HG03064 (cell line): ENCODE measurements at regions not wholly inside any gene's neighbourhood (a gene's known extent, or its start where the extent isn't known, plus 50 kb on each side); places are given as distances from the start of the nearest gene placed in this dataset.
A peak's percentile ranks its signal among the peaks of the same experiment; 100 is the strongest.

ENCODE experiments used
- ATAC-seq: cut with Tn5 transposase; IDR thresholded peaks from one replicate; pipeline ENCODE4 v1.9.1; 2021; ENCODE audit warnings: low read depth; ENCODE audit not compliant: unreplicated experiment

GRCh38 chr5:85159395-85159794 lies 774.7 kb upstream of the EDIL3 start:
- no peak for ATAC-seq

DNA sequence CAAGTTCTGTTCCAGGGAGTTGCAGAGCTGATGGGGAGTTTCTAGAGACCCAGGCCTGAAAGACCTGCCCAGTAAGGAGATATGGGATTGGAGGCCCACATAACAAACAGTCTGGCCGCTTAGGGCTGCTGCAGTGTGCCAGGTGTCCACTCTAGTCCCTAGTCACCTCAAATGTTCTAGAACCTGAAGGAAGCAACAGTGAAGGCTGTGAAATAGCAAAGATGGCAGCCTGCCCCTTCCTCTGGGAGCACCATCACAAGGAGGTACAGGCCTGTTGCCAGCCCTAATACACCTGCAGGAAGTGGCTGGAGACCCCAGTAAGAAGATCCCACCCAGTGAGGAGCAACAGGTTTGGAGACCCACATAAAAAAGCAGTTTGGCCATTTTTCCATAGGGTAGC lies 783.8 kb upstream of the EDIL3 start:
- no peak for ATAC-seq

DNA sequence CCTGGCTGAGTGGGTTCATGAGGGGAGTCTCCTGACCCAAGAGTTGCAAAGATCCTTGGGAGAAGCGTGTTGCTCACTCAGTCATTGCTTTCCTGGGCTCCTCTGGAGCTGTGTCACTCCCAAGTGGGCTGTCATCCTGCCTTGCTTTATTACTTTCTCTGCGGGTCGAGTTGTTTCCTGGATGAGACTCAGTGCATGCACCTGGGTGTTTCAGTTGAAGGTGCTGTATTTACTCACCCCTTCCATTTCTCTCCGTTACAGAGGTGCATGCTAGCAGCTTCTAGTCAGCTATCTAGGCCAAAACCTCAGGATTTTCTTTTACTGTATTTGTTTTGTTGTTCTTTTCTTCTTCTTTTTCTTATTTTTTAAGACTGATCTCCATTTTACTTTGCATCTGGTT lies 785.5 kb upstream of the EDIL3 start:
- no peak for ATAC-seq

- no peak for ATAC-seq
Observed at GRCh38 chr5:85173469-85173868, 788.8 kb upstream of the EDIL3 start.

DNA sequence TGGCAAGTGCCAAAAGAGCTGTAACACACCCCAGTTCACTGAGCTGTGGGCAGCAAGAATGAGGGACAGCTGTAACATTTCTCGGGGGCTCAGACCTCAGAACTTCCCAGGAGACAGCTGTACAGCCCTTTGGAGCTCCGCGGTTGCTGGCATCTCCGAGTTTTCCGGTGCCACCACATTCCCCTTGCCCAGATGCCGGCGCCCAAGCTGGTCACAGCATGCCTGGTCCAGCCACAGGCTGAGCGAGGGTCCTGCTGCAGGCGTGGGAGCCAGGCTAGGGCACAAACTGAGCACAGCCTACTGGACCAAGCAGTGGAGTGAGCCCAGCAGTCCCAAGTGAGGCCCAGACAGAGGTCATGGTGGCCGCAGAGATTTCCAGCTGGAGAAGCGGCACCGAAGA lies 797.7 kb upstream of the EDIL3 start:
- no peak for ATAC-seq

GRCh38 chr5:85204289-85204688 lies 819.6 kb upstream of the EDIL3 start:
- no peak for ATAC-seq

- no peak for ATAC-seq
Observed at GRCh38 chr5:85205430-85205829, 820.8 kb upstream of the EDIL3 start.

DNA sequence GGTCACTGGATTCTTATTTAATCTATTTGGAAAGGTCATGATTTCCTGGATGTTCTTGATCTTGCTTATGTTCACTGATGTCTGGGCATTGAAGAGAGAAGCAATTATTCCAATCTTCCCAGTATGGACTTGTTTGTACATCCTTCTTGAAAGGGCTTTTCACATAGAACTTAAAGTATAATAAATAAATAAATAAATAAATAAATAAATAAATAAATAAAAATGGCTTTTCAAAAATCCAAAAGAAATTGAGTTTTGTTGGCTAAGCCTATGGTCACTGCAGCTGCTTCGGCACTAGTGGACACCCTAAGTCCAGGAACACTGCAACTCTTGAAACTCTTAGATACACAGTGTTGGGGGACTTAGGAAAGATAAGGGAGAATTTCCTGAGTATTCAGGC lies 840.7 kb upstream of the EDIL3 start:
- no peak for ATAC-seq

- ATAC-seq: no peak
Observed at GRCh38 chr5:85249204-85249603, 864.5 kb upstream of the EDIL3 start.

DNA sequence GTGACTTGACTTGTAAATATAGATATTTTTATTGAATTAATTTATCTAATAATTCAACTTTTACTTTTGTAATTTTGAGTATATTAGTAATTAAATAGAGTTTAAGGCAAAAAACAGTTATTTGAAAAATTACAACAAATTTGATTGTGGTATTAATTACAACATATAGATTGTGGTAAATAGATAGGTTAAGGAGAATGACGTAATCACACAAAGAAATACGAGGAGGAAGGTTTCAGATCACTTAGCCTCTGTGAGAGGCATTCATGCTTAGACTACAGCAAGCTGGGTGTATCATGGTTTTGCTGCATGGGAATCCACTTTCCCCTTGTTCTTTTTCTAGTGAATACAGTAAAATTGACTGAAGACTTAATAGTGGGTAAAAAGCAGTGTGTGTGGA lies 878.4 kb upstream of the EDIL3 start:
- ATAC-seq: no peak

DNA sequence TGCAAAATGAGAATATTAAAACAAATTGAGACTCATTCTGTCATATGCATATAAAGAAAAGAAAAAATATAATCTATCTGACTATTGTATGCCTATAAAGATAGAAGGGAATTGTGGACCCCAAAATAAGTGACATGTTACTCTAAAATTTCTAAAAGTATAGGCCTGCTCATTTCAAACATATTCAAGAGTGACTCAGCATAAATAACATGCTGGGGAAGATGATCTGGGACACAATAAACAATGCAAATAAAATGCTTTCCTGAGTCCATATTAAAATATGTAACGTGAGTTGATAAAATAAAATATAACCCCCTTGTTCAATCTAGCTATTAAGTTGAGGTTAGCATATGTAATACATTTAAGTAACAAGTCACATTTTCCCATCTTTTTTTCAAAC lies 882.0 kb upstream of the EDIL3 start:
- ATAC-seq: no peak

- ATAC-seq: no peak
Observed at GRCh38 chr5:85268194-85268593, 883.5 kb upstream of the EDIL3 start.

DNA sequence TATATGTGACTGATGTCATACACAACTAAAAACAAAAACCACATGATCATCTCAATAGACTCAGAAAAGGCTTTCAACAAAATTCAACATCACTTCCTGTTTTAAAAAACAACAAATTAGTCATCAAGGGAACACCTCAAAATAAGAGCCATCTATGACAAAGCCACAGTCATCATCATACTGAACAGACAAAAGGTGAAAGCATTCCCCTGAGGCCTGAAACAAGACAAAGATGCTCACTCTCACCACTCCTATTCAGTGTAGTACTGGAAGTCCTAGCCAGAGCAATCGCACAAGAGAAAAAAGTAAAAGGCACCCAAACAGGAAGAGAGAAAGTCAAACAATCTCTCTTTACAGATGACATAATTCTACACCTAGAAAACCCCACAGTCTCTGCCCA lies 893.5 kb upstream of the EDIL3 start:
- peak; percentile 85 for ATAC-seq

- no peak for ATAC-seq
Observed at GRCh38 chr5:85288914-85289313, 904.2 kb upstream of the EDIL3 start.

DNA sequence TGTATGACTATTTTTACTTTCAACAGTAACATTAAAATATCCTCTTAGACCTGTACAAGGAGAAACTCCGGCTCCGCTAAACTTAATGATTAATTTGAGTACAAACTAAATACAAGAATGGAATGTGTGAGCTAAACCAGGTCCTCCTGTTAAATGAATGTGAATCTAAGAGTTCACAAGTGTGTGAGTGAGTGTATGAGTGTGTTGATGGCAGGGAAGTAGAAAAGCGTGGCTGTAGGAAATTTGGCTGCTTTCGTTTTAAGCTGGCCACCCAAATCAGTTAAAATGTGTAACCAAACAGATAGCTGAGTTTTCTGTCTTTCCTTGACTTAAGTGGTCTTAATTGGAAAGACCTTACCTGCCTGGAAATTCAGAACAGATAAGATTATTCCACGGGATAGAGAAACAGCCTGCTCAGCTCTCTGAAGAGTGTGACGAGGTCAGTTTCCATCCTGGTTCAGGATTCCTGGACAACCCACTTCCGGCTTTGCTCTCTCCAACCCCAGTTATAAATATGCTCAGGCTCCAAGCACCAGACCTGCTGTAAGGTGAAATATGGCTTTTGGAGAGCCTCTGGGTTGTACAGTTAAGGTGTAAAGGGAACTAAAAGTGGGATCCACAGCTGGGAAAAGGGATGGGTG lies 908.6 kb upstream of the EDIL3 start:
- no peak for ATAC-seq

- no peak for ATAC-seq
Observed at GRCh38 chr5:85304524-85304923, 919.8 kb upstream of the EDIL3 start.

DNA sequence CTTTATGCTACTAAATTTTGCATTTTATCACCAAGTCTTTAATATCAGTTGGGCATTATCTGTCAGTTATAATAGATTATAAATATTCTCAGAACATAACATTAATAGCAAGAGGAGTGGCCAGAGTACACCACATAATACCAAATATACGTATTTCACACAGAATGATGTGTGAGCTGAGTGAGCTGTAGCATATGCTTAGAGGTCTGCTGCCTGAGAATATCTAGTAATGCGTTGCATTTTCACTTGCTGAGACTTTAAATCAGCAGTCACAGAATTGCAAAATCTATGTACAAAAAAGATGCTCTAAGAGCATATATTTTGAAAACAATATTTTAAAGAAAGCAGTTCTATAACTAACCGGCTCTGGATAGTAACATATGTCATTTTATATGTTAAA lies 921.1 kb upstream of the EDIL3 start:
- no peak for ATAC-seq

- no peak for ATAC-seq
Observed at GRCh38 chr5:85311536-85311935, 926.9 kb upstream of the EDIL3 start.

GRCh38 chr5:85320495-85320894 lies 935.8 kb upstream of the EDIL3 start:
- ATAC-seq: no peak

GRCh38 chr5:85333276-85333675 lies 948.6 kb upstream of the EDIL3 start:
- ATAC-seq: no peak

GRCh38 chr5:85337435-85337834 lies 952.8 kb upstream of the EDIL3 start:
- ATAC-seq: no peak

DNA sequence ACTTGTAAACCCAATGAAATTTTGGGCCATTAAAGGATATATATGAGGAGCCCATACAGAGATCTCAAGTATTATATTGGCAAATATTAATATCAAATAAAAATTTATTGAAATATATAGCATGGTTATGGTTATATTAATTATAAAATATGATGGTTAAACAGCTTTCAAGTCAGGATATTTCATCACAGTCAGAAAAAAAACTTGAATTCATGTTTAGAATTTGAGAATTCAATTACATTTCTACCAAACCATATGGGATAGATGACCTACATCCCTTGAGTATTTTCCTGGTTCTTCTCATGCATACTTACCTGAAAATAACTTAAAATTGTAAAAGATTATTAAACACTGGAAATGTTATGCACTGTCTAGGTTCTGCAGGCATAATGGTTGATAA lies 956.1 kb upstream of the EDIL3 start:
- ATAC-seq: no peak

GRCh38 chr5:85345818-85346217 lies 961.1 kb upstream of the EDIL3 start:
- no peak for ATAC-seq
